OCI-LY7 (cell line): ENCODE measurements at regions not wholly inside any gene's neighbourhood (a gene's known extent, or its start where the extent isn't known, plus 50 kb on each side); places are given as distances from the start of the nearest gene placed in this dataset.
"Not testable (repeated sequence)": the region's sequence is repeated elsewhere in the genome, so short reads cannot be mapped to it uniquely, and the experiment has no call there.

Experiments
- EZH2phosphoT487 ChIP-seq: fragments of 200-600 bp; sonication (generic); IDR thresholded peaks from 2 replicates; pipeline ENCODE4 v1.6.1; 2018; ENCODE audit warnings: low read depth, borderline replicate concordance, mild to moderate bottlenecking, mixed run types, antibody characterized with exemption, low read length, moderate library complexity, mixed read lengths
- TF ChIP-seq, protein P1 (sequence below): fragments of 200-600 bp; sonication (generic); conservative IDR thresholded peaks from 2 replicates; pipeline ENCODE4 v1.5.1; 2014; ENCODE audit warnings: mild to moderate bottlenecking, antibody characterized with exemption, low read length, moderate library complexity, mixed read lengths

DNA sequence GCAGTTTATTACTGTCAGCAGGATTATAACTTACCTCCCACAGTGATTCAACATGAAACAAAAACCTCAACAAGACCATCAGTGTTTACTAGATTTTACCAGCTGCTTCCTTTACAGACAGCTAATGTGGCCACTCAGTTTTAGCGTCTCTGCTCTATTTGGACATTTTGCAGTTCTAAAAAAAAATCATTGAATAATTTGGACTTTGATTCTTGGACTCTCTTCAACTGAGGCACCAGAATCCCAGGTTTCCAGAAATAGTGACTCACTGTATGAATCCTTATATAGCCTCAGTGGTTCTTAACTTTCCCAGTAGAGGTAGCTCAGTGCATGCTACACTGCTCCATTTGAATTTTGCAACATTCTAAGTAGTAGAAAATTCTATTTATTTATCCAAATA lies 317.4 kb upstream of the PLGLB1 start:
- TF ChIP-seq, protein P1, sequence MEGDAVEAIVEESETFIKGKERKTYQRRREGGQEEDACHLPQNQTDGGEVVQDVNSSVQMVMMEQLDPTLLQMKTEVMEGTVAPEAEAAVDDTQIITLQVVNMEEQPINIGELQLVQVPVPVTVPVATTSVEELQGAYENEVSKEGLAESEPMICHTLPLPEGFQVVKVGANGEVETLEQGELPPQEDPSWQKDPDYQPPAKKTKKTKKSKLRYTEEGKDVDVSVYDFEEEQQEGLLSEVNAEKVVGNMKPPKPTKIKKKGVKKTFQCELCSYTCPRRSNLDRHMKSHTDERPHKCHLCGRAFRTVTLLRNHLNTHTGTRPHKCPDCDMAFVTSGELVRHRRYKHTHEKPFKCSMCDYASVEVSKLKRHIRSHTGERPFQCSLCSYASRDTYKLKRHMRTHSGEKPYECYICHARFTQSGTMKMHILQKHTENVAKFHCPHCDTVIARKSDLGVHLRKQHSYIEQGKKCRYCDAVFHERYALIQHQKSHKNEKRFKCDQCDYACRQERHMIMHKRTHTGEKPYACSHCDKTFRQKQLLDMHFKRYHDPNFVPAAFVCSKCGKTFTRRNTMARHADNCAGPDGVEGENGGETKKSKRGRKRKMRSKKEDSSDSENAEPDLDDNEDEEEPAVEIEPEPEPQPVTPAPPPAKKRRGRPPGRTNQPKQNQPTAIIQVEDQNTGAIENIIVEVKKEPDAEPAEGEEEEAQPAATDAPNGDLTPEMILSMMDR: not testable (repeated sequence)
- not testable (repeated sequence) for TF ChIP-seq EZH2phosphoT487
